Tibial nerve (tissue), 4 donors: ENCODE measurements at regions not wholly inside any gene's neighbourhood (a gene's known extent, or its start where the extent isn't known, plus 50 kb on each side); places are given as distances from the start of the nearest gene placed in this dataset.

Source experiments
- DNase-seq, 2 donors: peaks; one replicate each; pipeline ENCODE4 v3.0.0-alpha.2; 2019; ENCODE audit warnings: low spot score in 2 of 2
- H3K27ac ChIP-seq, 4 donors: fragments of 200-600 bp; sonication (generic) in 3 of 4; one replicate each; pipeline ENCODE4 v1.5.1; 2017 to 2019; ENCODE audit warnings: mild to moderate bottlenecking in 1 of 4
- H3K27me3 ChIP-seq, 2 donors: fragments of 200-600 bp; sonication (generic) in 1 of 2; one replicate each; pipeline versions ENCODE4 v1.5.1 to v1.6.0; 2017 to 2019
- H3K36me3 ChIP-seq, 3 donors: fragments of 200-600 bp; sonication (generic); one replicate each; pipeline ENCODE4 v1.5.1; 2018 to 2019
- H3K4me1 ChIP-seq, 4 donors: fragments of 200-600 bp; sonication (generic) in 3 of 4; one replicate each; pipeline ENCODE4 v1.5.1; 2017 to 2019
- H3K4me3 ChIP-seq, 4 donors: fragments of 200-600 bp; sonication (generic) in 3 of 4; one replicate each; pipeline ENCODE4 v1.5.1; 2017 to 2019; ENCODE audit warnings: mild to moderate bottlenecking in 1 of 4, moderate library complexity in 1 of 4
- H3K9me3 ChIP-seq, 4 donors: fragments of 200-600 bp; sonication (generic) in 3 of 4; one replicate each; pipeline ENCODE4 v1.5.1; 2017 to 2019
- CTCF ChIP-seq, 5 experiments: fragments of 200-600 bp in 3 of 5; fragments of 450-650 bp in 2 of 5; sonication (generic) in 3 of 5; IDR thresholded peaks; one replicate each; pipeline ENCODE4 v1.5.1; 2016 to 2019; ENCODE audit warnings: antibody characterized with exemption in 5 of 5, mild to moderate bottlenecking in 3 of 5, moderate library complexity in 2 of 5
- EP300 ChIP-seq, 2 donors: sonication (generic); formaldehyde crosslinking; IDR thresholded peaks; one replicate each; pipeline ENCODE4 v1.6.1; 2017; ENCODE audit warnings: antibody characterized with exemption in 2 of 2, mild to moderate bottlenecking in 1 of 2
- POLR2A ChIP-seq, 2 donors: fragments of 450-650 bp; IDR thresholded peaks; one replicate each; pipeline ENCODE4 v1.6.1; 2017; ENCODE audit warnings: antibody characterized with exemption in 2 of 2, mild to moderate bottlenecking in 2 of 2, moderate library complexity in 2 of 2
- WGBS, 2 donors: methylation state at CpG; one replicate each; pipeline ENCODE4 v1.1.5; 2018; 5-methylcytosine and 5-hydroxymethylcytosine counted together

DNA sequence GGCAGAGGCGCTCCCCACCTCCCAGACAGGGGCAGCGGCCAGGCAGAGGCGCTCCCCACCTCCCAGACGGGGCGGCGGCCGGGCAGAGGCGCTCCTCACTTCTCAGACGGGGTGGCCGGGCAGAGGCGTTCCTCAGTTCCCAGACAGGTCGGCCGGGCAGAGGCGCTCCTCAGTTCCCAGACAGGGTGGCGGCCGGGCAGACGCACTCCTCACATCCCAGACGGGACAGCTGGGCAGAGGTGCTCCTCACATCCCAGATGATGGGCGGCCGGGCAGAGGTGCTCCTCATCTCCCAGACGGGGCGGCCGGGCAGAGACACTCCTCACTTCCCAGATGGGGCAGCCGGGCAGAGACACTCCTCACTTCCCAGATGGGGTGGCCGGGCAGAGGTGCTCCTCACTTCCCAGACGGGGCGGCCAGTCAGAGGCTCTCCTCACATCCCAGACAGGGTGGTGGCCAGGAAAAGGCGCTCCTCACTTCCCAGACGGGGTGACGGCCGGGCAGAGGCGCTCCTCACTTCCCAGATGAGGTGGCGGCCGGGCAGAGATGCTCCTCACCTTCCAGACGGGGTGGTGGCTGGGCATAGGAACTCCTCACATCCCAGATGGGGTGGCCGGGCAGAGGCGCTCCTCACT, 75.1 kb downstream of the CARTPT start:
- no peak for DNase-seq
- Histone ChIP-seq H3K36me3 (no peaks in the 10 kb centered on the region), H3K4me1 (no peaks in the 10 kb centered on the region), H3K4me3 (no peak overlapping the region), H3K27ac (no peak overlapping the region), H3K9me3 (peaks cover 0 to 30% (median 0%) of the 10 kb centered on the region in 4 donors), H3K27me3 (no peaks in the 10 kb centered on the region)
- 96 to 97% methylated on average over 15 to 22 of the region's 37 CpGs for WGBS, 2 donors
- TF ChIP-seq EP300 (IDR thresholded peaks at IDR 0.05) (no peak), POLR2A (IDR thresholded peaks at IDR 0.05) (no peak), CTCF (IDR thresholded peaks at IDR 0.05) (no peak)

- WGBS, 2 donors = 65 to 70% methylated on average over 4 of the region's 4 CpGs
- Histone ChIP-seq H3K4me1 (no peaks in the 10 kb centered on the region), H3K27me3 (no peaks in the 10 kb centered on the region), H3K36me3 (no peaks in the 10 kb centered on the region), H3K4me3 (no peak overlapping the region), H3K27ac (no peak overlapping the region), H3K9me3 (no peaks in the 10 kb centered on the region)
- TF ChIP-seq POLR2A (IDR thresholded peaks at IDR 0.05) (no peak), EP300 (IDR thresholded peaks at IDR 0.05) (no peak)
- no peak for DNase-seq
Observed at GRCh38 chr5:71802673-71803072, 83.6 kb downstream of the CARTPT start.

DNA sequence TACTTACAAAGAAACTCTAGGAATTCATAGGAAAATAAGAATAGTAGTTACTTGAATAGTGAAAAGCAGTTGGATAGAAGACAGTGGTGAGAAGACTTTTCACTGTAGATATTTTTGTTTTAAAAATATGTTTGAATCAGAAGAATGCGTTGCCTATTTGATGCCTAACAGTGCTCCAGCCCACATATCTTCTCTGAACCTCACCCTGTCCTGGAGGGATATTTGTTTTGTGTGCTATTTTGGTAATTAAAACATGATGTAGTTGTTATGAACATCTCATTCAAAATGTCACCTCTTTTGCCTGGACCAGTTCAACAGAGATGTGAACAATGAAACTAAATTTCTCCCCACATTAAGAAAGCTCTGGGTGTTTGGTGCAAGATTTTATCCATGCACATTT, 87.6 kb downstream of the CARTPT start:
- 64 to 71% methylated on average over 1 of the region's 1 CpG for WGBS, 2 donors
- DNase-seq = no peak
- Histone ChIP-seq H3K27ac (no peak overlapping the region), H3K36me3 (no peaks in the 10 kb centered on the region), H3K9me3 (no peaks in the 10 kb centered on the region), H3K4me3 (no peak overlapping the region), H3K27me3 (no peaks in the 10 kb centered on the region), H3K4me1 (peaks cover 0 to 2% (median 0%) of the 10 kb centered on the region in 4 donors)
- TF ChIP-seq EP300 (IDR thresholded peaks at IDR 0.05) (no peak), CTCF (IDR thresholded peaks at IDR 0.05) (no peak), POLR2A (IDR thresholded peaks at IDR 0.05) (no peak)

- no peak overlapping the region for H3K4me3 ChIP-seq
- no peak overlapping the region for H3K27ac ChIP-seq
- no peak for DNase-seq
- H3K9me3 ChIP-seq = no peaks in the 10 kb centered on the region
- no peaks in the 10 kb centered on the region for H3K36me3 ChIP-seq
- peaks cover 0 to 2% (median 0%) of the 10 kb centered on the region in 4 donors for H3K4me1 ChIP-seq
- TF ChIP-seq POLR2A (IDR thresholded peaks at IDR 0.05) = no peak
- TF ChIP-seq EP300 (IDR thresholded peaks at IDR 0.05) = no peak
- TF ChIP-seq CTCF (IDR thresholded peaks at IDR 0.05) = no peak
- WGBS, 2 donors = 69 to 72% methylated on average over 4 of the region's 4 CpGs
- no peaks in the 10 kb centered on the region for H3K27me3 ChIP-seq
Observed at GRCh38 chr5:71807909-71808308, 88.8 kb downstream of the CARTPT start.

- Histone ChIP-seq H3K27me3 (no peaks in the 10 kb centered on the region), H3K4me1 (peaks cover 0 to 2% (median 0%) of the 10 kb centered on the region in 4 donors), H3K27ac (no peak overlapping the region), H3K36me3 (no peaks in the 10 kb centered on the region), H3K9me3 (no peaks in the 10 kb centered on the region), H3K4me3 (no peak overlapping the region)
- no peak for DNase-seq
- TF ChIP-seq EP300 (IDR thresholded peaks at IDR 0.05) = no peak
- TF ChIP-seq POLR2A (IDR thresholded peaks at IDR 0.05) = no peak
- no peak for TF ChIP-seq CTCF (IDR thresholded peaks at IDR 0.05)
- WGBS, 2 donors = 82 to 86% methylated on average over 2 of the region's 2 CpGs
Observed at GRCh38 chr5:71809446-71809845, 90.4 kb downstream of the CARTPT start.
